Endodermal cell (in vitro differentiated cells): ENCODE measurements at regions not wholly inside any gene's neighbourhood (a gene's known extent, or its start where the extent isn't known, plus 50 kb on each side); places are given as distances from the start of the nearest gene placed in this dataset.

ENCODE experiments used
- DNase-seq: peaks from one replicate; pipeline ENCODE4 v3.0.0-alpha.2; 2017
- H3K27ac ChIP-seq: 2 replicates; pipeline ENCODE4 v1.5.1; 2013; ENCODE audit warnings: mild to moderate bottlenecking, low read depth, low read length, moderate library complexity
- H3K27me3 ChIP-seq: 2 replicates; pipeline ENCODE4 v1.6.1; 2013; ENCODE audit warnings: mild to moderate bottlenecking, low read length, moderate library complexity; ENCODE audit not compliant: insufficient read depth, control insufficient read depth, poor library complexity, severe bottlenecking
- H3K36me3 ChIP-seq: 2 replicates; pipeline ENCODE4 v1.7.0; 2013; ENCODE audit warnings: mild to moderate bottlenecking, low read length, moderate library complexity; ENCODE audit not compliant: control insufficient read depth, insufficient read depth
- H3K4me1 ChIP-seq: one replicate; pipeline ENCODE4 v1.7.0; 2013; ENCODE audit warnings: low read length; ENCODE audit not compliant: control insufficient read depth, insufficient read depth
- H3K4me3 ChIP-seq: 2 replicates; pipeline ENCODE4 v1.5.1; 2013; ENCODE audit warnings: mild to moderate bottlenecking, low read length, moderate library complexity
- H3K9ac ChIP-seq: 2 replicates; pipeline ENCODE4 v1.6.1; 2013; ENCODE audit warnings: mild to moderate bottlenecking, low read length, moderate library complexity; ENCODE audit not compliant: poor library complexity, severe bottlenecking; ENCODE audit errors: extremely low read depth
- H3K9me3 ChIP-seq: 2 replicates; pipeline ENCODE4 v1.6.1; 2013; ENCODE audit warnings: mild to moderate bottlenecking, low read length, moderate library complexity; ENCODE audit not compliant: control insufficient read depth
- H3K27ac Mint-ChIP-seq: 2 replicates; pipeline ENCODE4 v1.8.0; 2020; ENCODE audit warnings: mixed read lengths
- H3K27me3 Mint-ChIP-seq: 2 replicates; pipeline ENCODE4 v1.8.0; 2021; ENCODE audit warnings: mild to moderate bottlenecking, mixed read lengths; ENCODE audit not compliant: insufficient read depth
- H3K36me3 Mint-ChIP-seq: 2 replicates; pipeline ENCODE4 v1.8.0; 2020; ENCODE audit warnings: low read depth, mixed read lengths
- H3K4me1 Mint-ChIP-seq: 2 replicates; pipeline ENCODE4 v1.8.0; 2020; ENCODE audit warnings: mixed read lengths
- H3K4me3 Mint-ChIP-seq: 2 replicates; pipeline ENCODE4 v1.8.0; 2020; ENCODE audit warnings: mild to moderate bottlenecking, moderate library complexity, mixed read lengths
- H3K9me3 Mint-ChIP-seq: 2 replicates; pipeline ENCODE4 v1.8.0; 2020; ENCODE audit warnings: mild to moderate bottlenecking, mixed read lengths
- WGBS, 2 experiments: methylation state at CpG; one replicate each; pipeline versions ENCODE4 v1.1.5 to v1.1.7; 2013; ENCODE audit warnings: missing lambda C conversion rate in 2 of 2, mixed read lengths in 1 of 2; ENCODE audit not compliant: insufficient coverage in 1 of 2, insufficient read length in 1 of 2; 5-methylcytosine and 5-hydroxymethylcytosine counted together
- TF ChIP-seq, protein P1 (sequence below): fragments of 200-600 bp; sonication (generic); conservative IDR thresholded peaks from 2 replicates; pipeline ENCODE4 v1.5.0; 2021; ENCODE audit warnings: antibody characterized with exemption, mild to moderate bottlenecking

DNA sequence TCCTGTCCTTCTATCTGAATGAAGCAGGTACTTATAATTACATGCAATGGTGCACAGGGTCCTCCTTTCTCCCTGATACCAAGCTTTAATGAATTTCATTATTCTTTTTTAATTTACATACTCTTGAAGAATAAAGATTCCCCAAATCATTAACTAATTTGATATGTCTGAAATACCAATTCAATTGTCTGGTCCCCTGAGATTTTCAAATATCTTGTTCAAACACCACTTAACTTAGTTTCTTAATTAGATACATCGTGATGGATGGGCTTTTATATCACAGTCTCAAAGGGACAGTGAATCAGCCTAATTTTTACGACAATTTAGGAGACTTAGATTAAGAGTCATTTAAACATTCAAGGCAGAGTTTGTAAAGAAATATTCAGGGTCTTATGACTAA, 1054.6 kb downstream of the PLA2G4A start:
- H3K36me3 ChIP-seq: no peaks in the 10 kb centered on the region
- 100% methylated on average over 1 to 2 of the region's 2 CpGs for WGBS, 2 experiments
- H3K4me3 ChIP-seq: no peak overlapping the region
- Mint-ChIP-seq H3K27ac (no peak overlapping the region), H3K4me3 (no peak overlapping the region), H3K36me3 (no peaks in the 10 kb centered on the region), H3K9me3 (no peaks in the 10 kb centered on the region), H3K4me1 (peaks cover 4% of the 10 kb centered on the region), H3K27me3 (no peaks in the 10 kb centered on the region)
- TF ChIP-seq, protein P1, sequence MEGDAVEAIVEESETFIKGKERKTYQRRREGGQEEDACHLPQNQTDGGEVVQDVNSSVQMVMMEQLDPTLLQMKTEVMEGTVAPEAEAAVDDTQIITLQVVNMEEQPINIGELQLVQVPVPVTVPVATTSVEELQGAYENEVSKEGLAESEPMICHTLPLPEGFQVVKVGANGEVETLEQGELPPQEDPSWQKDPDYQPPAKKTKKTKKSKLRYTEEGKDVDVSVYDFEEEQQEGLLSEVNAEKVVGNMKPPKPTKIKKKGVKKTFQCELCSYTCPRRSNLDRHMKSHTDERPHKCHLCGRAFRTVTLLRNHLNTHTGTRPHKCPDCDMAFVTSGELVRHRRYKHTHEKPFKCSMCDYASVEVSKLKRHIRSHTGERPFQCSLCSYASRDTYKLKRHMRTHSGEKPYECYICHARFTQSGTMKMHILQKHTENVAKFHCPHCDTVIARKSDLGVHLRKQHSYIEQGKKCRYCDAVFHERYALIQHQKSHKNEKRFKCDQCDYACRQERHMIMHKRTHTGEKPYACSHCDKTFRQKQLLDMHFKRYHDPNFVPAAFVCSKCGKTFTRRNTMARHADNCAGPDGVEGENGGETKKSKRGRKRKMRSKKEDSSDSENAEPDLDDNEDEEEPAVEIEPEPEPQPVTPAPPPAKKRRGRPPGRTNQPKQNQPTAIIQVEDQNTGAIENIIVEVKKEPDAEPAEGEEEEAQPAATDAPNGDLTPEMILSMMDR: no peak
- H3K27me3 ChIP-seq: no peaks in the 10 kb centered on the region
- H3K27ac ChIP-seq: no peak overlapping the region
- no peaks in the 10 kb centered on the region for H3K9me3 ChIP-seq
- no peak overlapping the region for H3K9ac ChIP-seq
- DNase-seq: no peak
- H3K4me1 ChIP-seq: no peaks in the 10 kb centered on the region

DNA sequence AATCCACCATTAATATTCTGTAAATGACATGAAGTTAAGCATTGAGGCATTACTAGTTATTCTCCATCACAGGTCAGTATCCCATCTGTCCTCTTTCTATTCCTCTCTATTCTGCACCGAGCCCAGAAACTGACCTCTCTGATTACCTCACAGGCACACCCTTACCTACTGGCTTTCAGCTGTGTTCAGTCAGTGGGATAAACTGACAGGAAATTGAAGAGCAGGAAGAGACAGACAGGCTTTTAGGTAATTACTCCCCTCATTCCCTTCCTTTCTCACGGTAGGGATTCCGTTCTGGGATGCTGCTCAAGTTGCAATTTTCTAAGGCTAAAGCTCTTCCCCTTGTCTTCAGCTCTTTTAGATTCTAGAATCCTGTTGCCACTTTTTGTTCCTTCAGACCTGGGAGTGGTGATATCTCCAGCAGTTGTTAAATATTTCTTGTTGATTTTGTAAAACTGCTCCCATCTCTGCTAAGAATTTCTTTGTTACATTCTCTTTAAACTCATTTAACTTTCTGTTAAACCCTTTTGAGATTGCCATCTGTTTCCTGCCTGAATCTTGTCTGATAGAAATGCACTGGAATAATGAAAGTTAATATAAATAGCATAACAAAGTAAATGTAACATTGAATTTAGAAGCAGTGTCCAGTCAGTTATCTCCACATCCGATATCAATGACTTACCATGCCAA, 1063.4 kb downstream of the PLA2G4A start:
- Histone ChIP-seq H3K9me3 (no peaks in the 10 kb centered on the region), H3K4me1 (peaks cover 3% of the 10 kb centered on the region), H3K9ac (no peak overlapping the region), H3K4me3 (no peak overlapping the region), H3K27ac (no peak overlapping the region), H3K27me3 (no peaks in the 10 kb centered on the region), H3K36me3 (no peaks in the 10 kb centered on the region)
- no peak overlapping the region for H3K4me3 Mint-ChIP-seq
- H3K9me3 Mint-ChIP-seq: peaks cover 3% of the 10 kb centered on the region
- 83 to 84% methylated on average over 2 to 4 of the region's 4 CpGs for WGBS, 2 experiments
- H3K4me1 Mint-ChIP-seq: peaks cover 10% of the 10 kb centered on the region
- TF ChIP-seq, protein P1: no peak
- no peak for DNase-seq
- H3K27me3 Mint-ChIP-seq: no peaks in the 10 kb centered on the region
- no peaks in the 10 kb centered on the region for H3K36me3 Mint-ChIP-seq
- no peak overlapping the region for H3K27ac Mint-ChIP-seq

DNA sequence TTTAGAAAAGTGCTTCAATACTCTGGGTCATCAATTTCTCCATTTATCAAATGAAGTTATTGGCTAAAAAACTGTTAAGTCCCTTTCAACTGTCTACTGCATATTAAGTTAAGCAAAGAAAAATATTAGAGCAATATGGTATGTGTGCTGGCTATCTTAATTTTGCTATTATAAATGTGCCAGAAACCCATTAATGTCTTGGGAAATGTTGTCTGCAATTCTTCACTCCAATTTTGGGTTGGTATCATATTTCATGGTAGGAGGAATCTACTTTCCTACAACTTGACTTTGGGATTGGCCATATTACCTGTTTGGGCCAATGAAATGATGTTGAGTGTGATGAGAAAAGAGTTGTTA, 1063.9 kb downstream of the PLA2G4A start:
- no peak overlapping the region for H3K4me3 Mint-ChIP-seq
- Histone ChIP-seq H3K4me1 (peaks cover 3% of the 10 kb centered on the region), H3K9me3 (no peaks in the 10 kb centered on the region), H3K27me3 (no peaks in the 10 kb centered on the region), H3K4me3 (no peak overlapping the region), H3K9ac (no peak overlapping the region), H3K27ac (no peak overlapping the region), H3K36me3 (no peaks in the 10 kb centered on the region)
- H3K4me1 Mint-ChIP-seq: peaks cover 10% of the 10 kb centered on the region
- H3K27me3 Mint-ChIP-seq: no peaks in the 10 kb centered on the region
- TF ChIP-seq, protein P1: no peak
- no peaks in the 10 kb centered on the region for H3K36me3 Mint-ChIP-seq
- H3K9me3 Mint-ChIP-seq: peaks cover 3% of the 10 kb centered on the region
- DNase-seq: no peak
- H3K27ac Mint-ChIP-seq: no peak overlapping the region
